ENCODE measurements at regions not wholly inside any gene's neighbourhood (a gene's known extent, or its start where the extent isn't known, plus 50 kb on each side); places are given as distances from the start of the nearest gene placed in this dataset.

DNA sequence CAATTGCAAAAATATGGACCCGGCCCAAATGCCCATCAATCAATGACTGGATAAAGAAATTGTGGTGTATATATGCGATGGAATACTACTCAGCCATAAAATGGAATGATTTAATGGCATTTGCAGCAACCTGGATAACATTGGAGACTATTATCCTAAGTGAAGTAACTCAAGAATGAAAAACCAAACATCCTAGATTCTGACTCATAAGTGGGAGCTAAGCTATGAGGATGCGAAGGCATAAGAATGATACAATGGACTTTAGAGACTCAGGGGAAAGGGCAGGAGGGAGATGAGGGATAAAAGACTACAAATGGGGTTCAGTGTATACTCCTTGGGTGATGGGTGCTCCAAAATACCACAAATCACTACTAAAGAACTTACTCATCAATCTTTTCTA lies 247.6 kb upstream of the FBXL7 start:
- Histone ChIP-seq H4K91ac (replicated peaks; ENCODE audit: insufficient read length, low read length) (no peak overlapping the region), H3K4me3 (ENCODE audit: extremely low read depth in 1 of 4, insufficient read depth in 2 of 4, low read depth in 3 of 4, low read length in 4 of 4) (no peak overlapping the region), H2AK5ac (ENCODE audit: low read depth, low read length) (no peak overlapping the region), H3K56ac (replicated peaks; ENCODE audit: insufficient read length, low read depth, low read length) (no peak overlapping the region), H3K27ac (ENCODE audit: low read depth, low read length) (no peak overlapping the region), H3K36me3 (ENCODE audit: control insufficient read depth in 2 of 4, insufficient read depth in 4 of 4, low read length in 3 of 4) (no peaks in the 10 kb centered on the region), H4K20me1 (replicated peaks in 1 of 2; ENCODE audit: control insufficient read depth in 1 of 2, insufficient read depth in 2 of 2, low read length in 2 of 2) (no peaks in the 10 kb centered on the region), H4K8ac (ENCODE audit: extremely low read depth, insufficient read depth, low read length) (no peak overlapping the region), H2BK20ac (ENCODE audit: low read length) (no peak overlapping the region), H3K4me2 (ENCODE audit: insufficient read depth in 1 of 2, low read depth in 2 of 2, low read length in 2 of 2) (no peak overlapping the region), H3K23me2 (ENCODE audit: low read depth, low read length) (no peaks in the 10 kb centered on the region; the same call in 1 of the 2 replicates), H3K4ac (replicated peaks; ENCODE audit: insufficient read length, low read depth, low read length) (no peak overlapping the region), H3K14ac (ENCODE audit: insufficient read length) (no peak overlapping the region), H3K9me3 (ENCODE audit: insufficient read depth in 2 of 2, low read depth in 1 of 2, low read length in 1 of 2) (no peaks in the 10 kb centered on the region), H2BK15ac (ENCODE audit: low read length) (no peak overlapping the region), H3K23ac (ENCODE audit: insufficient read length) (no peak overlapping the region), H2BK12ac (ENCODE audit: low read depth, low read length) (no peak overlapping the region), H4K5ac (ENCODE audit: insufficient read length, low read depth, low read length) (no peak overlapping the region), H3K79me1 (ENCODE audit: low read depth, low read length) (no peaks in the 10 kb centered on the region), H3K27me3 (replicated peaks in 1 of 4; ENCODE audit: control insufficient read depth in 3 of 4, extremely low read depth in 1 of 4, insufficient read depth in 3 of 4, low read length in 3 of 4) (no peaks in the 10 kb centered on the region), H3K79me2 (ENCODE audit: control insufficient read depth in 1 of 2, insufficient read depth in 2 of 2, low read length in 2 of 2) (no peaks in the 10 kb centered on the region), H2AFZ (ENCODE audit: low read length) (no peak overlapping the region), H3K9ac (replicated peaks in 1 of 4; ENCODE audit: extremely low read depth in 1 of 4, low read depth in 3 of 4, low read length in 3 of 4) (no peak overlapping the region), H2BK120ac (replicated peaks; ENCODE audit: low read depth, low read length) (no peak overlapping the region), H3K4me1 (replicated peaks in 1 of 4; ENCODE audit: control insufficient read depth in 3 of 4, insufficient read depth in 4 of 4, low read length in 3 of 4) (no peaks in the 10 kb centered on the region), H2BK5ac (ENCODE audit: low read depth, low read length) (no peak overlapping the region), H3K18ac (ENCODE audit: extremely low read depth, low read length) (no peak overlapping the region)
- no peak for TF ChIP-seq BRCA1 (IDR thresholded peaks at IDR 0.05; ENCODE audit: low read depth, low read length)
- FAIRE-seq (no peak), DNase-seq (ENCODE audit: low read depth in 1 of 2, low spot score in 2 of 2) (no peak)
- whole genome bisulfite sequencing, 2 experiments (ENCODE audit: extremely low coverage in 1 of 2, insufficient coverage in 1 of 2, insufficient read length in 1 of 2, insufficient replicate concordance in 2 of 2, low coverage in 1 of 2, low lambda C conversion rate in 2 of 2, missing lambda C conversion rate in 1 of 2), result 94% methylated on average over 3 of the region's 3 CpGs; no CpG with 5 or more reads in 1 of the 2 experiments
- POLR2A ChIA-PET (ENCODE audit: partially characterized antibody), result no interaction called here
- CTCF ChIA-PET (ENCODE audit: partially characterized antibody), result no interaction called here

Data from H1 (cell line).